DND-41 (cell line): ENCODE measurements at regions not wholly inside any gene's neighbourhood (a gene's known extent, or its start where the extent isn't known, plus 50 kb on each side); places are given as distances from the start of the nearest gene placed in this dataset.

Experiments used
- EZH2 ChIP-seq: IDR thresholded peaks from 3 replicates; pipeline ENCODE4 v1.6.1; 2012; ENCODE audit warnings: borderline replicate concordance, low read depth, mild to moderate bottlenecking, moderate library complexity, low read length, inconsistent platforms; ENCODE audit not compliant: severe bottlenecking
- TF ChIP-seq, protein P1 (sequence below): IDR thresholded peaks from 2 replicates; pipeline ENCODE4 v1.5.1; 2012; ENCODE audit warnings: borderline replicate concordance, low read length, moderate library complexity, mild to moderate bottlenecking; ENCODE audit not compliant: poor library complexity, severe bottlenecking; ENCODE audit errors: extremely low read depth

- TF ChIP-seq, protein P1, sequence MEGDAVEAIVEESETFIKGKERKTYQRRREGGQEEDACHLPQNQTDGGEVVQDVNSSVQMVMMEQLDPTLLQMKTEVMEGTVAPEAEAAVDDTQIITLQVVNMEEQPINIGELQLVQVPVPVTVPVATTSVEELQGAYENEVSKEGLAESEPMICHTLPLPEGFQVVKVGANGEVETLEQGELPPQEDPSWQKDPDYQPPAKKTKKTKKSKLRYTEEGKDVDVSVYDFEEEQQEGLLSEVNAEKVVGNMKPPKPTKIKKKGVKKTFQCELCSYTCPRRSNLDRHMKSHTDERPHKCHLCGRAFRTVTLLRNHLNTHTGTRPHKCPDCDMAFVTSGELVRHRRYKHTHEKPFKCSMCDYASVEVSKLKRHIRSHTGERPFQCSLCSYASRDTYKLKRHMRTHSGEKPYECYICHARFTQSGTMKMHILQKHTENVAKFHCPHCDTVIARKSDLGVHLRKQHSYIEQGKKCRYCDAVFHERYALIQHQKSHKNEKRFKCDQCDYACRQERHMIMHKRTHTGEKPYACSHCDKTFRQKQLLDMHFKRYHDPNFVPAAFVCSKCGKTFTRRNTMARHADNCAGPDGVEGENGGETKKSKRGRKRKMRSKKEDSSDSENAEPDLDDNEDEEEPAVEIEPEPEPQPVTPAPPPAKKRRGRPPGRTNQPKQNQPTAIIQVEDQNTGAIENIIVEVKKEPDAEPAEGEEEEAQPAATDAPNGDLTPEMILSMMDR: no peak
- TF ChIP-seq EZH2: no peak
Observed at GRCh38 chr6:79427721-79428120, 109.5 kb downstream of the LCA5 start.
